Lower lobe of right lung (tissue), 2 donors: ENCODE measurements at regions not wholly inside any gene's neighbourhood (a gene's known extent, or its start where the extent isn't known, plus 50 kb on each side); places are given as distances from the start of the nearest gene placed in this dataset.

Experiments used
- ATAC-seq, 2 donors: fragments of 200-7000 bp; cut with Tn5 transposase; one replicate each; pipeline ENCODE4 v1.9.1; 2020 to 2022; ENCODE audit warnings: mild to moderate bottlenecking in 2 of 2, moderate library complexity in 2 of 2
- DNase-seq: peaks from one replicate; pipeline ENCODE4 v3.0.0-alpha.2; 2020
- H3K27ac ChIP-seq: fragments of 200-600 bp; one replicate; pipeline ENCODE4 v1.8.0; 2022
- H3K27me3 ChIP-seq: fragments of 200-600 bp; one replicate; pipeline ENCODE4 v1.8.0; 2022; ENCODE audit warnings: low read depth
- H3K36me3 ChIP-seq: fragments of 200-600 bp; one replicate; pipeline ENCODE4 v1.8.0; 2022; ENCODE audit warnings: mild to moderate bottlenecking
- H3K4me1 ChIP-seq: fragments of 200-600 bp; one replicate; pipeline ENCODE4 v1.8.0; 2022
- H3K4me3 ChIP-seq: fragments of 200-600 bp; one replicate; pipeline ENCODE4 v1.8.0; 2022; ENCODE audit warnings: mild to moderate bottlenecking
- H3K9me3 ChIP-seq: fragments of 200-600 bp; one replicate; pipeline ENCODE4 v1.8.0; 2022
- intact Hi-C: fragments of 100-400 bp; cut with DNase I; formaldehyde crosslinking; loops from one replicate; pipeline ENCODE4 v1.11.0; 2022
- TF ChIP-seq, protein P1 (sequence below): fragments of 200-600 bp; IDR thresholded peaks from one replicate; pipeline ENCODE4 v1.8.0; 2022; ENCODE audit warnings: antibody characterized with exemption, mild to moderate bottlenecking
- donor health status: DM: no; HTN: yes; CAD: no; lungs with severe emphysema.

DNA sequence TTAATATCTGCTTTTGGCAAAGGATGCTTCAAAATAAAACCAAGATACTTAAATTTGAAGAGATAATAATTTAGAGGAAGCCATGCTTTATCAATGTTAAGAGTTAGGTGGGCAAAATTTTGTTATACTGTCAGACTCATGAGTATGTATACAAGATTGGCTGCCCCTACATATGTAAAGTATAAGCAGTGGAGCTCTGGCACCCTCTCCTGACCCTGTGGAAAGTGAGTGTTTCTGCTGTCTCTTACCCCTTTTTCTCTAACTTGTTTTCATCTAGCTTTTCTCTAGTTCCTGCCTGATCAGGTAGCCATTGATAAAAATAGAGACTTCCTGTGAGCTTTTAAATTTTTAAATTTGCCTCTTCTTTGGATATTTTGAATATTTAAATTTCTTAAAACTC lies 710.9 kb upstream of the SPRY2 start:
- TF ChIP-seq, protein P1, sequence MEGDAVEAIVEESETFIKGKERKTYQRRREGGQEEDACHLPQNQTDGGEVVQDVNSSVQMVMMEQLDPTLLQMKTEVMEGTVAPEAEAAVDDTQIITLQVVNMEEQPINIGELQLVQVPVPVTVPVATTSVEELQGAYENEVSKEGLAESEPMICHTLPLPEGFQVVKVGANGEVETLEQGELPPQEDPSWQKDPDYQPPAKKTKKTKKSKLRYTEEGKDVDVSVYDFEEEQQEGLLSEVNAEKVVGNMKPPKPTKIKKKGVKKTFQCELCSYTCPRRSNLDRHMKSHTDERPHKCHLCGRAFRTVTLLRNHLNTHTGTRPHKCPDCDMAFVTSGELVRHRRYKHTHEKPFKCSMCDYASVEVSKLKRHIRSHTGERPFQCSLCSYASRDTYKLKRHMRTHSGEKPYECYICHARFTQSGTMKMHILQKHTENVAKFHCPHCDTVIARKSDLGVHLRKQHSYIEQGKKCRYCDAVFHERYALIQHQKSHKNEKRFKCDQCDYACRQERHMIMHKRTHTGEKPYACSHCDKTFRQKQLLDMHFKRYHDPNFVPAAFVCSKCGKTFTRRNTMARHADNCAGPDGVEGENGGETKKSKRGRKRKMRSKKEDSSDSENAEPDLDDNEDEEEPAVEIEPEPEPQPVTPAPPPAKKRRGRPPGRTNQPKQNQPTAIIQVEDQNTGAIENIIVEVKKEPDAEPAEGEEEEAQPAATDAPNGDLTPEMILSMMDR = no peak
- H3K36me3 ChIP-seq = no peaks in the 10 kb centered on the region
- DNase-seq (no peak), ATAC-seq (no peak)
- H3K9me3 ChIP-seq = no peaks in the 10 kb centered on the region
- H3K4me1 ChIP-seq = no peaks in the 10 kb centered on the region
- intact Hi-C loops = no loop called here
- H3K27ac ChIP-seq = no peak overlapping the region
- H3K4me3 ChIP-seq = no peak overlapping the region
- no peaks in the 10 kb centered on the region for H3K27me3 ChIP-seq

DNA sequence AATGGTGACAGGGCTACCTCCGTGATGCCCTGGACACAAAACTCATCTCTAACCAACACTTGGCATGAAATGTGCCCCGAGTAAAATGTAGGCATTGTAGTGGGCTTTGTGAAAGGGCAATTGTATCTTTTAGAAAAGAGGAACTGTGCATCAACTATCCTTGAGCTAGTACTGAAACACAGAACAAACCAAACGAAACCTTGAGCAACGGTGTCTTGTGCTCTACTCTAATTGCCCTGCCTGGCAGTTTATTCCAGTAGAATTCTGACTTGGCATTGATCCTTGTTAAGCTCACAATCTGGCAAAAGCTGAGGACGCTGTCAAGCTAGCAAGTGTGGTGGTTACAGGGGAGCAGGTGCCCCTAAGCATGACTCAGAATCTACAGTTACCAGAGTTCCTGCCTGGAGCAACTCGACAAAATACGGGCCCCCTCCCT lies 707.1 kb upstream of the SPRY2 start:
- ATAC-seq (no peak), DNase-seq (no peak)
- intact Hi-C loops = no loop called here
- TF ChIP-seq, protein P1 = no peak
- Histone ChIP-seq H3K27me3 (no peaks in the 10 kb centered on the region), H3K9me3 (no peaks in the 10 kb centered on the region), H3K4me1 (no peaks in the 10 kb centered on the region), H3K27ac (no peak overlapping the region), H3K4me3 (no peak overlapping the region), H3K36me3 (no peaks in the 10 kb centered on the region)

DNA sequence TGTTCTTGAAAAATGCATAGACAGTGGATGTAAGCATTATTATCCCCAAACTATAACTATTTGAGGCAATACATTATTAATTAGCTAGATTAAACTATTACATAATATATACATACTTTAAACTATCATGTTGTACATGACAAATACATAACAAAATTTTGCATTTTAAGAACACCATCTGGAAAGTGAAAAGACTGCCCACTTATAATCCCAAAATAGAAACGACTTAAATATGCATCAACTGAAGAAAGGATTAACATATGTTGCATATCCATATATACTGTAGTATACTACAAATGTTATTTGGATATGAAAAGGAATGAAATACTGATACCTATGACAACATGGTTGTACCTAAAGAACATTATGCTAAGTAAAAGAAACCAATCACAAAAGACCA lies 700.8 kb upstream of the SPRY2 start:
- TF ChIP-seq, protein P1 = no peak
- Histone ChIP-seq H3K4me3 (no peak overlapping the region), H3K27ac (no peak overlapping the region), H3K27me3 (no peaks in the 10 kb centered on the region), H3K36me3 (no peaks in the 10 kb centered on the region), H3K4me1 (no peaks in the 10 kb centered on the region), H3K9me3 (no peaks in the 10 kb centered on the region)
- ATAC-seq (no peak), DNase-seq (no peak)
- intact Hi-C loops = no loop called here

DNA sequence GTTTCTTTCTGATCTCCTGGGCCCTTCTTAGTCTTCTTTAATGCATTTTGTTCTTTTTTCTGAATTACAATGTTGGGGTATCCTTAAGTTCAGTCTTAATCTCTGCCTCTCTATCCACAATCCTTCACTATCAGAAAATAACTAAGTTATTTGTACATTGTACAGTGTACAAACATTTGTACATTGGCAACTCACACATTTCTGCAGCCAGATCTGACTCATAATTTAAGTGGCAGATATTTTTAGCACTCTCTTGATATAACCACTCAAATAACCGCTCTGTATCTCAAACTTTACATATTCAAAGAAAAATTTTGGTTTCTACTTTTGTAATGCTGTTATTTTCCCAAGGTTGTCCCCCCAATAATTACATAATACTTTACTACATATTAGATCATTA lies 691.1 kb upstream of the SPRY2 start:
- Histone ChIP-seq H3K4me3 (no peak overlapping the region), H3K36me3 (no peaks in the 10 kb centered on the region), H3K4me1 (no peaks in the 10 kb centered on the region), H3K27me3 (no peaks in the 10 kb centered on the region), H3K9me3 (no peaks in the 10 kb centered on the region), H3K27ac (no peak overlapping the region)
- intact Hi-C loops = no loop called here
- ATAC-seq (peak in 1 of 2 donors; percentile 69), DNase-seq (no peak)
- TF ChIP-seq, protein P1 = no peak

DNA sequence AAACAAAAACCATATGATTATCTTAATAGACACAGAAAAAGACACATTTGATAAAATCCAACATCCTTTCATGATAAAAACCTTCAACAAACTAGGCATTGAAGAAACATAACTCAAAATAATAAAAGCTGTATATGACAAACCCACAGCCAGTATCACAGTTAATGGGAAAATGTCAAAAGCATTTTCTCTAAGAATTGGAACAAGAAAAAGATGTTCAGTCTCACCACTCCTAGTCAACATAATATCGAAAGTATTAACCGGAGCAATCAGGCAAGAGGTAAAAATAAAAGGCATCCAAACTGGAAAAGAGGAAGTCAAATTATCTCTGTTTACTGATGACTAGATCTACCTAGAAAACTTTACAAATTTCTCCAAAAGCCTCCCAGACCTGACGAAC lies 684.2 kb upstream of the SPRY2 start:
- TF ChIP-seq, protein P1 = no peak
- DNase-seq (no peak), ATAC-seq (no peak)
- H3K4me3 ChIP-seq = no peak overlapping the region
- intact Hi-C loops = no loop called here
- H3K27me3 ChIP-seq = no peaks in the 10 kb centered on the region
- no peaks in the 10 kb centered on the region for H3K9me3 ChIP-seq
- no peaks in the 10 kb centered on the region for H3K4me1 ChIP-seq
- H3K36me3 ChIP-seq = no peaks in the 10 kb centered on the region
- H3K27ac ChIP-seq = no peak overlapping the region

DNA sequence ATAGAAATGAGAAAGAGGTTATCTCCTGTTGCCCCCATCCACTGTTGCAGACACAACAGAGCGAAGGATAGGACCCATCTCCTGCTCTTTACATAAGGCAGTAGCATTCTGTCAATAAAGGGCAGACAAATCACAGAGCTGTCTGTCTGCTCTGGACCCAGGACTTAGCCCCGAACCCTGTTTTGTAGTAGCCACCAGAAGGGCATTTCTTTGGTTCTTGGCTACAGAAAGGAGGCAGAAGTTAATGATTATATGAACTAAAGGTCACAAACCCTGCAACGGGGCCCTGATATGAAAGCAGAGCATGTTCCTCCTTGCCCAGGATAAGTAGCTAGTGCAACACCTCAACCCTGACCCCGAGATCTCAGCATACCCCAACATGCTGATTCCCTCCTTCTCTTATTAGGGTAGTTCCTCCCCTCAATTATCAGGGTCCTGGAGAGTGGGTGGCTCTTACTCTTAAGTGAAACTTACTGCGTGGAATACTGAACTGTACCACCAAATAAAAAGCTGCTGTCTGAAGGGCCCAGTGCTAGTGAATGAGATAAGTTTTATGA lies 680.4 kb upstream of the SPRY2 start:
- Histone ChIP-seq H3K4me1 (no peaks in the 10 kb centered on the region), H3K4me3 (no peak overlapping the region), H3K27me3 (no peaks in the 10 kb centered on the region), H3K9me3 (no peaks in the 10 kb centered on the region), H3K36me3 (no peaks in the 10 kb centered on the region), H3K27ac (no peak overlapping the region)
- intact Hi-C loops = no loop called here
- TF ChIP-seq, protein P1 = no peak
- ATAC-seq = no peak
- DNase-seq = no peak
